Smooth muscle cell (in vitro differentiated cells): ENCODE measurements at regions not wholly inside any gene's neighbourhood (a gene's known extent, or its start where the extent isn't known, plus 50 kb on each side); places are given as distances from the start of the nearest gene placed in this dataset.

Experiments
- DNase-seq: peaks from one replicate; lab custom pipeline; 2025; ENCODE audit not compliant: unreplicated experiment; lab: John Stamatoyannopoulos, UW
- H2AFZ ChIP-seq: fragments of 200-600 bp; sonication (generic); 2 replicates; pipeline ENCODE4 v1.6.0; 2016; ENCODE audit warnings: antibody characterized with exemption, low read depth, mild to moderate bottlenecking
- H3F3A ChIP-seq: fragments of 200-600 bp; sonication (generic); 2 replicates; pipeline ENCODE4 v1.6.0; 2017; ENCODE audit warnings: antibody characterized with exemption, low read depth
- H3K27ac ChIP-seq: fragments of 200-600 bp; sonication (generic); 2 replicates; pipeline ENCODE4 v1.5.1; 2016; ENCODE audit warnings: low read depth, mild to moderate bottlenecking
- H3K27me3 ChIP-seq: fragments of 200-600 bp; sonication (generic); 2 replicates; pipeline ENCODE4 v1.6.1; 2016; ENCODE audit warnings: low read depth, mild to moderate bottlenecking
- H3K36me3 ChIP-seq: fragments of 200-600 bp; sonication (generic); 2 replicates; pipeline ENCODE4 v1.5.1; 2016; ENCODE audit warnings: low read depth
- H3K4me1 ChIP-seq: fragments of 200-600 bp; sonication (generic); 2 replicates; pipeline ENCODE4 v1.5.1; 2016; ENCODE audit warnings: low read depth
- H3K4me2 ChIP-seq: fragments of 200-600 bp; sonication (generic); 2 replicates; pipeline ENCODE4 v1.6.0; 2016; ENCODE audit warnings: mild to moderate bottlenecking
- H3K4me3 ChIP-seq: fragments of 200-600 bp; sonication (generic); 2 replicates; pipeline ENCODE4 v1.5.1; 2016; ENCODE audit warnings: mild to moderate bottlenecking
- H3K79me2 ChIP-seq: fragments of 200-600 bp; sonication (generic); 2 replicates; pipeline ENCODE4 v1.6.0; 2016; ENCODE audit warnings: low read depth, mild to moderate bottlenecking
- H3K9ac ChIP-seq: fragments of 200-600 bp; sonication (generic); 2 replicates; pipeline ENCODE4 v1.6.0; 2016; ENCODE audit warnings: low read depth
- H3K9me3 ChIP-seq: fragments of 200-600 bp; sonication (generic); replicated peaks from 2 replicates; pipeline ENCODE4 v1.5.1; 2016; ENCODE audit warnings: low read depth
- H4K20me1 ChIP-seq: fragments of 200-600 bp; sonication (generic); 2 replicates; pipeline ENCODE4 v1.6.0; 2016; ENCODE audit warnings: low read depth
- CTCF ChIP-seq: fragments of 200-600 bp; sonication (generic); IDR thresholded peaks from 2 replicates; pipeline ENCODE4 v1.5.1; 2017; ENCODE audit warnings: borderline replicate concordance, mild to moderate bottlenecking, antibody characterized with exemption; ENCODE audit not compliant: insufficient read depth, poor library complexity, severe bottlenecking
- WGBS: methylation state at CpG from one replicate; pipeline ENCODE4 v1.1.7; 2016; ENCODE audit warnings: low lambda C conversion rate; 5-methylcytosine and 5-hydroxymethylcytosine counted together

- Histone ChIP-seq H3K27ac (no peak overlapping the region), H3K4me2 (no peak overlapping the region), H4K20me1 (no peaks in the 10 kb centered on the region), H3K9ac (no peak overlapping the region), H3K36me3 (no peaks in the 10 kb centered on the region), H3K79me2 (no peaks in the 10 kb centered on the region), H2AFZ (no peak overlapping the region), H3F3A (no peaks in the 10 kb centered on the region), H3K4me1 (no peaks in the 10 kb centered on the region), H3K9me3 (no peaks in the 10 kb centered on the region), H3K4me3 (no peak overlapping the region), H3K27me3 (no peaks in the 10 kb centered on the region)
- DNase-seq = no peak
- WGBS = 83% methylated on average over 3 of the region's 3 CpGs
- no peak for TF ChIP-seq CTCF
These were observed 58.7 kb upstream of the RGMB start for GRCh38 chr5:98714710-98715288.

GRCh38 chr5:98721231-98721928, 52.1 kb upstream of the RGMB start:
- Histone ChIP-seq H3K4me3 (no peak overlapping the region), H3K4me1 (no peaks in the 10 kb centered on the region), H3F3A (no peaks in the 10 kb centered on the region), H3K36me3 (no peaks in the 10 kb centered on the region), H3K9me3 (no peaks in the 10 kb centered on the region), H4K20me1 (no peaks in the 10 kb centered on the region), H3K27me3 (no peaks in the 10 kb centered on the region), H3K9ac (no peak overlapping the region), H2AFZ (no peak overlapping the region), H3K4me2 (no peak overlapping the region), H3K27ac (no peak overlapping the region), H3K79me2 (no peaks in the 10 kb centered on the region)
- no peak for DNase-seq
- TF ChIP-seq CTCF = no peak
- 50% methylated on average over 1 of the region's 1 CpG for WGBS

- no peaks in the 10 kb centered on the region for H3F3A ChIP-seq
- H3K27me3 ChIP-seq = no peaks in the 10 kb centered on the region
- no peak for DNase-seq
- H3K9ac ChIP-seq = no peak overlapping the region
- H3K36me3 ChIP-seq = no peaks in the 10 kb centered on the region
- 72% methylated on average over 2 of the region's 2 CpGs for WGBS
- H2AFZ ChIP-seq = no peak overlapping the region
- no peak overlapping the region for H3K4me3 ChIP-seq
- no peaks in the 10 kb centered on the region for H3K4me1 ChIP-seq
- no peak overlapping the region for H3K27ac ChIP-seq
- no peaks in the 10 kb centered on the region for H3K9me3 ChIP-seq
- no peak for TF ChIP-seq CTCF
- no peak overlapping the region for H3K4me2 ChIP-seq
- no peaks in the 10 kb centered on the region for H3K79me2 ChIP-seq
- no peaks in the 10 kb centered on the region for H4K20me1 ChIP-seq
These were observed 51.3 kb upstream of the RGMB start for GRCh38 chr5:98722188-98722587.

- Histone ChIP-seq H3K9ac (no peak overlapping the region), H2AFZ (no peak overlapping the region), H3K36me3 (no peaks in the 10 kb centered on the region), H3F3A (no peaks in the 10 kb centered on the region), H3K4me3 (no peak overlapping the region), H3K27me3 (no peaks in the 10 kb centered on the region), H3K79me2 (no peaks in the 10 kb centered on the region), H3K9me3 (no peaks in the 10 kb centered on the region), H3K4me1 (no peaks in the 10 kb centered on the region), H4K20me1 (no peaks in the 10 kb centered on the region), H3K27ac (no peak overlapping the region), H3K4me2 (no peak overlapping the region)
- TF ChIP-seq CTCF = no peak
- WGBS = 92% methylated on average over 2 of the region's 2 CpGs
- no peak for DNase-seq
These were observed 50.4 kb upstream of the RGMB start for GRCh38 chr5:98723061-98723460.
